ENCODE measurements at regions not wholly inside any gene's neighbourhood (a gene's known extent, or its start where the extent isn't known, plus 50 kb on each side); places are given as distances from the start of the nearest gene placed in this dataset.
"Not testable (repeated sequence)": the region's sequence is repeated elsewhere in the genome, so short reads cannot be mapped to it uniquely, and the experiment has no call there.

DNA sequence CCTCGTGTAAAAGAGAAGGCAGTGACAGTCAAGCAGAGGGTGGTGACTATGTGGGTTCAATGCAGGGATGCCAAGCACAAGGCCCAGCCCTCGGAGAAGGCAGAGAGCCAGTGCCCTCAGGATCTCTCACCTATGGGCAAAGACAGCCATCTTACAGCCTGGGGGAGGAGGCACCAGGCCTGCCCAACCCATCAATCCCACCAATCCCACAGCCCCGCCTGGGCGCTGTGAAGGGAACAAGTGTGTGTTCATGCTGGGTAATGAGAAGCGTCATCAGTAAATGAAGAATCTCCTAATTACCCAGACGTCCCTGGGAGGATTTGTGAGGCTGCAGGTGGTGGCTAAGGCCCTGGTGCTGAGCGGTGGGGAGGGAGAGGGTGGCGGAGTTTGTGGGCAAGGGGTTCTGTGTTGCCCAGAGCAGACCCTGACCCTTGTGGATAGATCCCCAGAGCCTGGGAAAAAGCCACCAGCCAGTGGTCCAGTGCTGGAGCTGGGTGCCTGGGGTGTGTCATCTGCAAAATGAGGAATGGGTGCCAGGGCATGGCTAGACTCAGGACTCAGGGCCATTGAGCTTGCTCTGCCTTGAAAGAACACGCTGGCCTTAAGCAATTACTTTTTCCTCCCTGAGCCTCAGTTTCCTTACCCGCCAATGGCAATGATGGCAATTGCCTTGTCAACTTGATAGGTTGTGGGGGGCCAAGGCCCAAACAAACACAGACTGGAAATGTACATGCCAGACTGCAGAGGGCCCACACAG lies 128.1 kb upstream of the UNC5B start:
- no peak for DNase-seq (ENCODE audit: low spot score)

DNA sequence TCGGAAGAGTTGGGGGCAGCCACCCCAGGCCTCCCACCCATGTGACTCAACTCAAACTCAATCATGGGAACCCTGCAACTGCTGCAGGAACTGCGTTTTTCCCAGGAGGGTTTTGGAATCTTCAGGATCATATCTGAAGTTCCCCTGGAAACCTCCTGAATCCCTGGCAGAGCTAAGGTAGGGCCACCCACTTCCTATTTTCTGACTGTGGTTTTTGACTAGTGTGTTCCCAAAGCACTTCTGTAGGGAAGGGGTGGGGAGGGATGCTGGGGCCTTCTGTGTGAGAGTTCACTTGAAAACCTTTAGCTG lies 127.6 kb upstream of the UNC5B start:
- no peak for DNase-seq (ENCODE audit: low spot score)

DNA sequence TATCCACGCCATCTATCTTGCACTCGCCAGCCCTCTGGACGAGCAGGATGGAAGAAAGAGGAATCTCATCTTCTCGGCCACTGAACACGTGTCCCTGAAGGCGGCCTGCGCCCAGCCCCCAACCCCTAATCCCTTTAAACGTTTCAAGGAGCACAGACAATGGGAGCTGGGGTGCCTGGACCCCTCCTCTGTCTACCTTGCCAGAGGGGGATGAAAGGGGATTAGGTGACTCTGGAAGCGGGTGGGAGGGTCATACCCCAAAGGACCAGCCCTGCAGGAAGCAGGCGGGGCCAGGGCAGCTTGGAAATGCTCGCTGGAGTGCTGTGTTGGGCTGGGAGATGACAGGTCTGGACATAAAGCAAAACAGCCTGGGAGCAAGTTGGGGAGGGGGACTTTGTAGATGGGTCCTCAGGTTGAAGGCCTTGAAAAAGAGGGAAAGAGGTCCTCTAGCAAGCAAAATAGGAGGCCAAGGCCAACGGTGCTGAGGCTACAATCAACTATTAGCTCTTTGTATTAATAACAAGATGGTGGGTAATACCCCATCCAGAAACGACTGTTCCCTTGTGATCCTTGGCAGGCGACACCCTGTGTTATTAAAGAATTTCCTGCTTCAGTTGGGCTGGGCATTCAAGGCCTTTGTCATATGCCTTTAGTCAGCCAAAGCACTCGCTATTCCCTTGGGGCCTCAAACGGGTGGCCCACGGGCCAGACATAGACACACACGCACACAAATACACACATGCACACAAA lies 126.5 kb upstream of the UNC5B start:
- no peak for DNase-seq (ENCODE audit: low spot score)

DNA sequence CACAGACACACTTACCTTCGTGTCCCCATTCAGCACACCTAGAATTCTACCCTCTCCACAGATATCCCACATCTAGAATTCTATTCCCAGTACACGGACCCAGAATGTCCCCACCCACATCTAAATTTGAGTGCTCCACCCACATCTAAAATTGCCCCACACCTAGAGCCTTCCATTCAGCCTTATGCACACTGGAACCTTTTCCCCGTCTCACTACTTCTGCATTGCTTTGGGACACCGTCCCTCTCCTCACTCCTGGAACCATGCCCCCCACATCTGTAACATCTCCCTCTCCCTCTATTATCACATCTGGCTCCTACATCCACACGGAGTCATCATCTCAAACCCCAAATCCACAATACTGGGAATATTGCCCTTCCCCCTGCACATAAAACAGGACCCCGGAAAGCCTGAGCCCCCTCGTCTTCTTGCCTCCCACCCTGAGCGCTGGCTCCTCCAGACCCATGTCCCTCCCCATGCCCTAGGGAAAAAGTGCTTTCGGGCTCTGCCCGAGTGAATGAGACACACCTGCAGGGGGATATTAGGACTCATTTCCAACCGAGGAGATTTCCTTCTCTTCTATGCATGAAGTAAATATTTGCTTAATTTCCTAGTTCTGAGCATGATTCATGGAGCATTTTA lies 125.8 kb upstream of the UNC5B start:
- DNase-seq (ENCODE audit: low spot score), result no peak

DNA sequence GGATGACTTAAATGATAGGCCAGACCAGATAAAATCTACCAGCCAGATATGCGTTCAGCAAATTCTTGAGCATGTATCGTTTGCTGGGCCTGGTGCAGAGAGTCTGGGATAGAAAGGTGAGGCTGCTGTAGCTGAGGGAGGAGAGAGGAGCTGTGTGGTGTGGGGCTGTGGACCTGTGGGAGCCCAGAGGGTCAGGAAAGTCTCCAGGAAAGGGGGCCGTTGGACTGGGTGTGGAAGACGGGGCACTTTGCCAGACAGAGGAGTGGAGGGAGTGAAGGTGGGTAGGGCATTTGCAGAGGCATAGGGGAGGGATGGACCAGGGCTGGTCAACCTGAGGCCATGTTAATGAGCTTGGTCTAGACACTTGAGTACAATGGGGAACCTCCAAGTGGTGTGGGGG lies 124.7 kb upstream of the UNC5B start:
- DNase-seq (ENCODE audit: low spot score), result no peak

DNA sequence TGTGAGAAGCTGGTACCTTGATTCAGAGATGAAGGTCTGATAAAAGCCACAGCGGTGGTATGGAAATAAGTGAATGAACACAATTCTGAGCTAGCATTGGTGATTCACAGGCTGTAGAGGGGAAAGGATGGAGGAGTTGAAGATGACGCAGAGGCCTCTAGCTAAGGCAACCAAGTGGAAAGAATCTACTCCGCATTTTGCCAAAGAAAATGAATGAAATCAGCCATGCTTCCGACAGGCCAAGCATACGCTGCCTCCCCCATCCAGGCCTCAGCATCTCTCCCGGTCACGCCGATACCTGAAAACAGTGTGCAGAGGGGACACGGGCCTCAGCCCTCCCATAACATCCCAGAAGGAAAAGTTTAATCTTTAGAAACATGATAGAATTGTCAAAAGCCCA lies 124.3 kb upstream of the UNC5B start:
- DNase-seq (ENCODE audit: low spot score), result no peak

DNA sequence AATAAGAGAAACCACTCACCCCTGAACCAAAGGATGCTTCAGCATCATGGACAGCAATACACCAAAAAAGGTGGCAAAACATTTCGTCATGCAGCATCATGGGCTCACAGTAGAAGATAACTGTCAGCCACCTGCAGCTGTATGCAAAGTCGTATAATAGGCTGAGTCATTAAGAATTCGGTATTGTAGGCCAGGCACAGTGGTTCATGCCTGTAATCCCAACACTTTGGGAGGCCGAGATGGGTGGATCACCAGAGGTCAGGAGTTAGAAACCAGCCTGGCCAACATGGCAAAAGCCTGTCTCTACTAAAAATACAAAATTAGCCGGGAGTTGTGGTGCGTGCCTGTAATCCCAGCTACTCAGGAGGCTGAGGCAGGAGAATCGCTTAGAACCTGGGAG lies 123.8 kb upstream of the UNC5B start:
- not testable (repeated sequence) for DNase-seq (ENCODE audit: low spot score)

DNA sequence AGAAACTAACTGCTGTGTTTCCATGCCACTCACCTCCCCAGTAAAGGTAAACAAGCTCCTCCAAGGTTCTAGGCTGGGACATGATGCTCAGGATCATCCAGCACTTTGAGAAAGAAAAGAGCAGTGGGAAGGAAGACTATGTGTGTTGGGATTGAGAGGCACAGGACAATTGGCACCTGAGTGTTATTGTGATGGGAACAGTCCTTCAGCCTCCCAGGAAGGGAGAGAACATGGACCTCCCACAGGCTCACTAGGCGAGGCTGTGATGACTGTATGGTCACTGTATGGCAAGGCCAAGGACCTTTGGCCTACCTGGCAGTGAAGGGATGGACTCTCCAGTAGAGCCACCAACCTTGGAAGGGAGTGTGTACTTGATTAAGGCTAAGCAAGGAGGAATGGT lies 123.2 kb upstream of the UNC5B start:
- no peak for DNase-seq (ENCODE audit: low spot score)

DNA sequence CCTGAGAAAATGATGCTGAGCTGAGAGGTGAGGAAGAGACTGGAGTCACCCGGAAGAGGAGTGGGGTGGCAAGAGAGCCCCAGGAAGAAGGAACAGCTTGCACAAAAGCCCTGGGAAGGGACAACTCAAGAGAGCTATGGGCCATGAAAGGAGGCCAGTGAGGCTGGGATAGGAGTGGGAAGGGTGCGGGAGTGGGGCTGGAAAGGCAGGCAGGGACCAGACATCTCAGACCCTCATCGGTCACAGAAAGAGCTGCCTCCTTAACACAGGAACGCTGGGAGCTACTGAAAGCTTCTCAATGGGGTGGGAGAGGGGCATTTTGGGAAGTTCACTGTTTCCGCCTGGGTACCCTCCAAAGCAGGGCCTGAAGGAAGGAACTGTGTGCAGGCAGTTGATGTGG lies 122.0 kb upstream of the UNC5B start:
- no peak for DNase-seq (ENCODE audit: low spot score)

DNA sequence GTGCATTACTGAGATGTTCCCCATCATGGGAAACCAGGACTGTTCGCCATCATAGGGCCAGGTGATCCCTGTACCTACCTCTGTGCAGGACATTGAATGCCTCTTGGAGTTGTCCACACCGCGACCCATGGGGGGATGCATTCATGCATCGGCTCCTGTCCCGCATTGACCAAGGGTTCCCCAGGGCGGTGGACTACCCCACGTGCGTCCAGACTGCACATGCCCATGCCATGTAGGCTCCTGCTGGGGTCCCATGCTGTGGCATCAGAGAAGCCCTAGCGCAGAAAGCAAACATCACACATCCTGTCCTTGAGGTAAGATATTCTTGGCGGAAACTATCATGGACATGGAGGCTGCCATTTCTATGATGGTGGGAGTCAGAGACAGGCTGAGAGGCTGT lies 121.6 kb upstream of the UNC5B start:
- no peak for DNase-seq (ENCODE audit: low spot score)

DNA sequence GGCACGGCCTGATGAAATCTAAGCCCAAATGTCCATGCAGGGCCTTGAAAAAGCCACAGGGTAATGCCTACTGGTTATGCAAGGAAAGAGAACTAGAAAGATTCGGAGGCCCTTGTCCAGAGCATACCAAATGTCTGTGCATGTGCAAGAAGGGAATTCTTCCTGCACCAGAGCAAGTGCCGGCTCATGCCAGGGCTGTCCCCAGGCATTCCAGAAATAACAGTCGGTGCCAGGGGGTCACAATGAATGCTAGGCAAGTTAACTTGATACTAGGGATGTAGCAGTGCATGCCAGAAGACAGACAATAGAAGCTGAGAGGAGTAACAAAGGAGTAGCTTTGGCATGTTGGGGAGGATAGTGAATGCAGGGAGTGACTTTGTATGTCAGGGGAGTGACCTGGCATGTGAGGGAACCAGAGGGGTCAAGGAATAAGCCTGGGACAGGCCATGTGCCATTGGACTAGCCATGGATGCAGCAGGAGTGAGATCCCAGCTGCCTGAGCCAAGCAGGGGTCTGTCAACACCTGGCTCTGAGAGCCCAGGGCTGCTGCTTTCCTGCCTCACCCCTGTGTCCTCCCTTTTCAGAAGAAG lies 119.5 kb upstream of the UNC5B start:
- no peak for DNase-seq (ENCODE audit: low spot score)

DNA sequence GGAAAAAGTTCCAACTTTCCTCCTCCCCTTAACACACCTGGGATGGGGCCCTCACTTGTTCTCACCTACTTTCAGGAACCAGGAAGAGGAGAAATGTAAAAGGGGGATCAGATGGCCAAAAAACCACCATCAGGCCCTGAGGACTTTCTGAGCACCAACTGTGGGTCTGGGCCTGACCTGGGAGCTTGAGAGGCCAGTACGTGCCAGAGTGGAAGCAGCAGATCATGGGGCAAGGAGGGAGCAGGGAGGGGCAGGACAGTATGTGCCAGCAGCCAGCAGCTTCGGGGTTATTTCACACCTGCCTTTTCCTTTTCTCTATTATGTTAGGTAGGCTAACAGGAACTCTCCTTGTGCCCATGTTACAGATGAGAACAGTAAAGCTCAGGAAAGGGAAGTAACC lies 118.8 kb upstream of the UNC5B start:
- DNase-seq (ENCODE audit: low spot score), result no peak

DNA sequence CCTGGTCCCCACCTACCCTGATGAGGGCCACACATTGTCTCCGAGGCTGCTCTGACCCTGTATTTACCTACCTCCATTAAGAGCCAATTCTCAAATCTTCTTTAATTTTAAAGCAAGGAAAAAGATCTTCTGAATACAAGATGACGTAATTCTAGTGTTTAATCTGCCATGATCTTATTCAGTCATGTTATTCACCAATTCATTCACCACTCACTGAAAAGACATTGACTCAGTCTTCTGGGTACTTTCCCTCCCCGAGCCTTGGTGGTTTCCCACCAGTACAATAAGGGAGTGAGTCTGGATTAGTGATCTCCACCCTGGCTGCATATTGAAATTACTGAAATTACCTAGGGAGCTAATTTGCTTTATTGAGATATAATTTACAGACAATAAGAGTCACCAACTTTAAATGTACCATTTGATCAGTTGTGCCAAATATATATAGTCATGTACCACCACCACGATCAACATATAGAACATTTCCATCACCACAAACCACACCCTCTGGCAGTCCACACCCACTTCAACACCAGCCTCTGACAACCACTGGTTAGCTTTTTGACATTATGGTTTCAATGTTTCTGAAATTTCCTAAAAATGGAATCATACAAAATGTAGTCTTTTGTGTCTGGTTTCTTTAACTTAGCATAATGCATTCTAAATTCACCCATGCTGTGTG lies 117.5 kb upstream of the UNC5B start:
- no peak for DNase-seq (ENCODE audit: low spot score)

DNA sequence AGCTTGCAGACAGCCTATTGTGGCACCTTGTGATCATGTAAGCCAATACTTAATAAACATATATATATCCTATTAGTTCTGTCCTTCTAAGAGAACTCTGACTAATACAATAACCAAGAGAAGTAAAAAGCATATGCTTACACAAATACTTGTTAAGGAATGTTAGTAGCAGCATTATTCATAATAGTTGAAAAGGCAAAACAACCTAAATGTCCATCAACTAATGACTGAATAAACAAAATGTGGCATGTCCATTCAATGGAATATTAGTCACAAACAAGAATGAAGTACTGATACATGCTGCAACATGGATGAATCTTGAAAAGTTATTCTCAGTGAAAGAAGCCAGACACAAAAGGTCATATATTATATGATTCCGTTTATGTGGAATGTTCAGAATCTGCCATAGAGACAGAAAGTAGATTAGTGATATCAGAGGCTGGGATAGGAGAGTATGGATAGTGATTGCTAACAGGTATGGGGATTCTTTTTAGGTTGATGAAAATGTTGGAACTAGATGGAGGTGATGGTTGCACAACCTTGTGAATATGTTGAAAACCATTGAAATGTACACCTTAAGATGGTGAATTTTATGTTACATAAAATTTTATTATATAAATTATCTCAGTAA lies 112.5 kb upstream of the UNC5B start:
- no peak for DNase-seq (ENCODE audit: low spot score)

DNA sequence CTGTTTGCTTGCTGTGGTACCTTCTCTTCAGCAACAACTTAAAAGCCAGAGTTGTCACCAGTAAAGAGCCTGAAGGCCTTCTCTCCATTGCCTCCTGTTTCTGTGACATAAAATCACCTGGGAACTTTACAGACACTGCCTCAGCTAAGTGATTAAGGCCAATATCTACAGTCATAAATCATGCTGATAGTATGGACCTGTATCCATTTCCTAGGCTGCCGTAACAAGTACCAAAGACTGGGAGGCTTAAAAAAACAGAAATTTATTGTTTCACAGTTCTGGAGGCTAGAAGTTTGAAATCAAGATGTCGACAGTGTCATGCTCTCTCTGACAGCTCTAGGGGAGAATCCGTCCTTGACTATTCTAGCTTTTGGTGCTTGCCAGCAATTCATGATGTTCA lies 108.4 kb upstream of the UNC5B start:
- no peak for DNase-seq (ENCODE audit: low spot score)

DNA sequence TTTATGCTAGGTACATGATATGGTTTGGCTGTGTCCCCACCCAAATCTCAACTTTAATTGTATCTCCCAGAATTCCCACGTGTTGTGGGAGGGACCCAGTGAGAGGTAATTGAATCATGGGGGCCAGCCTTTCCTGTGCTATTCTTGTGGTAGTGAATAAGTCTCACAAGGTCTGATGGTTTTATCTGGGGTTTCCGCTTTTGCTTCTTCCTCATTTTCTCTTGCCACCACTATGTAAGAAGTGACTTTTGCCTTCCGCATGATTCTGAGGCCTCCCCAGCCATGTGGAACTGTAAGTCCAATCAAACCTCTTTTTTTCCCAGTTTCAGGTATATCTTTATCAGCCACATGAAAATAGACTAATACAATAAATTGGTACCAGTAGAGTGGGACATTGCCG lies 106.2 kb upstream of the UNC5B start:
- not testable (repeated sequence) for DNase-seq (ENCODE audit: low spot score)

DNA sequence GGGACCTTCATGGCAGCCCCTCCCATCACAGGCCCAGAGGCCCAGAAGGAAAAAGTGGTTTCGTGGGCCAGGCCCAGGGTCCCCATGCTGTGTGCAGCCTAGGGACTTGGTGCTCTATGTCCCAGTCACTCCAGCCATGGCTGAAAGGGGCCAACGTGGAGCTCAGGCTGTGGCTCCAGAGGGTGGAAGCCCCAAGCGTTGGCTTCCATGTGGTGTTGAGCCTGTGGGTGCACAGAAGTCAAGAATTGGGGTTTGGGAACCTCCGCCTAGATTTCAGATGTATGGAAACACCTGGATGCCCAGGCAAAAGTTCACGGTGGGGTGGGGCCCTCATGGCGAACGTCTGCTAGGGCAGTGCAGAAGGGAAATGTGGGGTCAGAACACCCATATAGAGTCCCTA lies 105.3 kb upstream of the UNC5B start:
- not testable (repeated sequence) for DNase-seq (ENCODE audit: low spot score)

DNA sequence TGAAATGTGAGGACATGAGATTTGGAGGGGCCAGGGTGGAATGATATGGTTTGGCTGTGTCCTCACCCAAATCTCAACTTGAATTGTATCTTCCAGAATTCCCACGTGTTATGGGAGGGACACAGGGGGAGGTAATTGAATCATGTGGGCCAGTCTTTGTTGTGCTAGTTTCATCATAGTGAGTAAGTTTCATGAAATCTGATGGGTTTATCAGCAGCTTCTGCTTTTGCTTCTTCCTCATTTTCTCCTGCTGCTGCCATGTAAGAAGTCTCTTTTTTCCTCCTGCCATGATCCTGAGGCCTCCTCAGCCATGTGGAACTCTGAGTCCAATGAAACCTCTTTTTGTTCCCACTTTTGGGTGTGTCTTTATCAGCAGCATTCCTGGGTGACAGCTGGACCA lies 104.3 kb upstream of the UNC5B start:
- not testable (repeated sequence) for DNase-seq (ENCODE audit: low spot score)

DNA sequence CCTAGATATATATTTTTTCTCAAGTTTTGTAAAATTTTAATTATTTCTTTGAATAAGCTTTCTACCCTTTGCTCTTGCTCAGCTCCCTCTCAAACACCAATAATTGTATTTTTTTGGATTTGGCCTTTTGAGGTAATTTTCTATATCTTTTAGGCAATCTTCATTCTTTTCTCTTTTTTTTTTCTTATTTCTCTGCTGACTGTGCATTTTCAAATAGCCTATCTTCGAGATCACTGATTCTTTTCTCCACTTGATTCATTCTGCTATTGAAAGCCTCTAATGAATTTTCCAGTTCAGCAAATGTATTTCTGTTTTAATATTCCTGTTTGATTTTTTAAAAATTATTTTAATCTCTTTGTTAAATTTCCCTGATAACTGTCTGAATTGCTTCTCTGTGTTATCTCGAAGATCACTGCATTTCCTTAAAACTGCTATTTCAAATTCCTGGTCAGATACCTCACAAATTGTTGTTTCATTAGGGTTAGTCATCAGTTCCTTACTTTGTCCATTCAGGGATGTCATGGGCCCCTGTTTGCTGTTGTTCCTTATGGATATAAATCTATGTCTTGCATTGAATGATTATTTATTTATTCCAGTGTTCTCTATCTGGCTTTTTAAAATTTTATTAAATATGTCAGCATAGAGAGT lies 100.1 kb upstream of the UNC5B start:
- no peak for DNase-seq (ENCODE audit: low spot score)

DNA sequence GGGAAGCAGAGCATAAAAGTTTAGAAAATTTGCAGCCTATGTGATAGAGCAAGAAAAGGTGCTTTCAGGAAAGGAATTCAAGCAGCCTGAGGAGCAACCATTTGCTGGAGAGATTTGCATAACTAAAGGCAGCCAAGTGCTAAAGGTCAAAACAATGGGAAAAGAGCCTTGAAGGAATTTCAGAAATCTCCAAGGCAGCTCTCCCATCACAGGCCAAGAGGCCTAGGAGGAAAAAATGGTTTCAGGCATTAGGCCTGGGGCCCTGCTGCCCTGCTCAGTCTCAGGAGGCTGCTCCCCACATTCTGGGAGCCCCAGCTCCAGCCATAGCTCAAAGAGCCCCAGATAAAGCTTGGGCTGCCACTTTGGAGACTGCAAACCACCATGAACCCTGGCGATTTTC lies 95.9 kb upstream of the UNC5B start:
- no peak for DNase-seq (ENCODE audit: low spot score)

DNA sequence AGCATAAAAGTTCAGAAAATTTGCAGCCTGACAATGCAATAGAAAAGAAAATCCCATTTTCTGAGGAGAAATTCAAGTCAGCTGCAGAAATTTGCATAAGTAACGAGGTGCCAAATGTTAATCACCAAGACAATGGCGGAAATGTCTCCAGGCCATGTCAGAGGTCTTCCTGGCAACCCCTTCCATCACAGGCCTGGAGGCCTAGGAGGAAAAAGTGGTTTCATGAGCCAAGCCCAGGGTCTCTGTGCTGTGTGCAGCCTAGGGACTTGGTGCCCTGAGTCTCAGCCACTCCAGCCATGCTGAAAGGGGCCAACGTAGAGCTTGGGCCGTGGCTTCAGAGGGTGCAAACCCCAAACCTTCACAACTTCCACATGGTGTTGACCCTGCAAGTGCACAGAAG lies 94.8 kb upstream of the UNC5B start:
- DNase-seq (ENCODE audit: low spot score), result not testable (repeated sequence)

All from H4 (cell line).